KMS-11 (cell line): ENCODE measurements at regions not wholly inside any gene's neighbourhood (a gene's known extent, or its start where the extent isn't known, plus 50 kb on each side); places are given as distances from the start of the nearest gene placed in this dataset.

ENCODE experiments used
- H2AFZ ChIP-seq: fragments of 200-600 bp; sonication (generic); 2 replicates; pipeline ENCODE4 v1.6.1; 2016; ENCODE audit warnings: antibody characterized with exemption, mixed run types, low read depth
- H3K27ac ChIP-seq: fragments of 200-600 bp; sonication (generic); 2 replicates; pipeline ENCODE4 v1.6.1; 2016; ENCODE audit warnings: mild to moderate bottlenecking, mixed run types
- H3K27me3 ChIP-seq: fragments of 200-600 bp; sonication (generic); 2 replicates; pipeline ENCODE4 v1.6.1; 2017; ENCODE audit warnings: mild to moderate bottlenecking, low read depth, mixed run types, moderate library complexity; ENCODE audit not compliant: insufficient read depth
- H3K36me3 ChIP-seq: fragments of 200-600 bp; sonication (generic); 2 replicates; pipeline ENCODE4 v1.6.1; 2017; ENCODE audit warnings: mild to moderate bottlenecking, mixed run types; ENCODE audit not compliant: insufficient read depth
- H3K4me1 ChIP-seq: fragments of 200-600 bp; sonication (generic); 2 replicates; pipeline ENCODE4 v1.6.1; 2016; ENCODE audit warnings: mild to moderate bottlenecking, low read depth, mixed run types; ENCODE audit not compliant: poor library complexity, severe bottlenecking
- H3K4me2 ChIP-seq: fragments of 200-600 bp; sonication (generic); 2 replicates; pipeline ENCODE4 v1.7.0; 2016; ENCODE audit warnings: mild to moderate bottlenecking, mixed run types
- H3K4me3 ChIP-seq: fragments of 200-600 bp; sonication (generic); IDR thresholded peaks from 2 replicates; pipeline ENCODE4 v1.6.1; 2017; ENCODE audit warnings: low read depth, low read length, mixed read lengths; ENCODE audit not compliant: insufficient read depth
- H3K79me2 ChIP-seq: fragments of 200-600 bp; sonication (generic); 2 replicates; pipeline ENCODE4 v1.6.1; 2016; ENCODE audit warnings: low read depth, mixed run types; ENCODE audit not compliant: insufficient read depth
- H3K9ac ChIP-seq: fragments of 200-600 bp; sonication (generic); 2 replicates; pipeline ENCODE4 v1.6.1; 2016; ENCODE audit warnings: mild to moderate bottlenecking, mixed run types
- H4K20me1 ChIP-seq: fragments of 200-600 bp; sonication (generic); 2 replicates; pipeline ENCODE4 v1.6.1; 2016; ENCODE audit warnings: mild to moderate bottlenecking, mixed run types; ENCODE audit not compliant: insufficient read depth
- CTCF ChIP-seq: fragments of 200-600 bp; sonication (generic); conservative IDR thresholded peaks from 2 replicates; pipeline ENCODE4 v1.6.1; 2017; ENCODE audit warnings: low read depth, mild to moderate bottlenecking, antibody characterized with exemption, low read length, moderate library complexity, mixed read lengths

DNA sequence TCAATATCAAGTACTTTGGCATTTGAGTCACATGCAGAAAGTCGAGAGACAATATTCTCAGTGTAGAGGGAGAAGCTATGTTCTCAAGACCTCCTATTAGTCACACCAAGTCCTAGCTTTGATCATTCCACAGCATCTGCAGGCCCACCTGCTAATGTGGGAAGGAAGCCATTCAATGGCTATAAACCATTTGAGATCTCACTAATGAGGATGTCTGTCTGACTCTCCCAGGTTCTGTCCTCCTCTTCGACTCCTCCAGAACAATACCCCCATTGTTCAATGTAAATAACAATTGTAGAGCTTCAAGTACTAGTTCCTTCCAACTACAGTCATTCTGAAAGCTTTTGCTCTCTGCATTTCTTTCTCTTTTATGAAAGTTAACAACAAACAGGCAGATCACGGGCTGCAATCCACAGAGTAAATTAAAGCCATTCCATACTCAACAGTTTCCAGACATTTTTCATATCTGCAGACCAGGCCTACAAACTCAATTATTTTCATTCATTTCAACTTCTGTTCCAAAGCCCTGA is 140.2 kb upstream of the EDNRA start:
- Histone ChIP-seq H3K4me3 (no peak overlapping the region), H3K4me2 (no peak overlapping the region), H3K27ac (no peak overlapping the region), H3K4me1 (peaks cover 9% of the 10 kb centered on the region), H3K9ac (no peak overlapping the region), H3K79me2 (no peaks in the 10 kb centered on the region), H4K20me1 (no peaks in the 10 kb centered on the region), H3K27me3 (no peaks in the 10 kb centered on the region), H3K36me3 (no peaks in the 10 kb centered on the region), H2AFZ (no peak overlapping the region)
- TF ChIP-seq CTCF: no peak

GRCh38 chr4:147343692-147344091 is 137.2 kb upstream of the EDNRA start:
- Histone ChIP-seq H3K36me3 (no peaks in the 10 kb centered on the region), H2AFZ (no peak overlapping the region), H3K9ac (no peak overlapping the region), H4K20me1 (no peaks in the 10 kb centered on the region), H3K4me3 (no peak overlapping the region), H3K4me1 (peaks cover 9% of the 10 kb centered on the region), H3K27me3 (no peaks in the 10 kb centered on the region), H3K27ac (no peak overlapping the region), H3K4me2 (no peak overlapping the region), H3K79me2 (no peaks in the 10 kb centered on the region)
- TF ChIP-seq CTCF: no peak

DNA sequence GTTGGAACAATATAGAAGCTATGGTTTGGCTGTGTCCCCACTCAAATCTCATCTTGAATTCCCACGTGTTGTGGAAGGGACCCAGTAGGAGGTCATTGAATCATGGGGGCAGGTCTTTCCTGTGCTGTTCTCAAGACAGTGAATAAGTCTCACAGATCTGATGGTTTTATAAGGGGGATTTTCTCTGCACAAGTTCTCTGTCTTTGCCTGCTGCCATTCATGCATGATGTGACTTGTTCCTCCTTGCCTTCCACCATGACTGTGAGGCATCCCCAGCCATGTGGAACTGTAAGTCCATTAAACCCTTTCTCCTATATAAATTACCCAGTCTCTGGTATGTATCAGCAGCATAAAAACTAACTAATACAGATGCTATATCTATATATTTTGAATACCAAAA is 135.2 kb upstream of the EDNRA start:
- H2AFZ ChIP-seq: no peak overlapping the region

DNA sequence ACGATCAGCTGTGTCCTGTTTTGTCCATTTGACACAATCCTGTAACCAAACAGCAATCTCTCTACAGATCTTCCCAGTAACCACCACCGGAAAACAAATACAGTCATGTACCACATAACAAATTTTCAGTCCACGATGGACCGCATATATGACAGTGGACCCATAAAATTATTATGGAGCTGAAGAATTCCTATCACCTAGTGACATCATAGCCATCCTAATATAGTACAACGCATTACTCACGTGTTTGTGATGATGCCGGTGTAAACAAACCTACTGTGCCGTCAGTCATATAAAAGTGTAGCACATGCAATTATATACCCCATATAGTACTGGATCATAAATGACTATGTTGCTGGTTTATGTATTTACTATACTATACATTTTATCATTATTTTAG is 133.7 kb upstream of the EDNRA start:
- H3K79me2 ChIP-seq: no peaks in the 10 kb centered on the region
- H3K36me3 ChIP-seq: no peaks in the 10 kb centered on the region
- H3K27ac ChIP-seq: no peak overlapping the region
- no peak overlapping the region for H2AFZ ChIP-seq
- H3K9ac ChIP-seq: no peak overlapping the region
- no peak for TF ChIP-seq CTCF
- no peaks in the 10 kb centered on the region for H4K20me1 ChIP-seq
- H3K4me1 ChIP-seq: peaks cover 9% of the 10 kb centered on the region
- no peak overlapping the region for H3K4me2 ChIP-seq
- no peaks in the 10 kb centered on the region for H3K27me3 ChIP-seq
- no peak overlapping the region for H3K4me3 ChIP-seq

More for the DNA sequence above, 135.2 kb upstream of the EDNRA start:
- no peak for TF ChIP-seq CTCF
- H3K27ac ChIP-seq: no peak overlapping the region
- H4K20me1 ChIP-seq: no peaks in the 10 kb centered on the region
- peaks cover 9% of the 10 kb centered on the region for H3K4me1 ChIP-seq
- no peaks in the 10 kb centered on the region for H3K36me3 ChIP-seq
- H3K27me3 ChIP-seq: no peaks in the 10 kb centered on the region
- H3K9ac ChIP-seq: no peak overlapping the region
- no peaks in the 10 kb centered on the region for H3K79me2 ChIP-seq
- no peak overlapping the region for H3K4me2 ChIP-seq
- no peak overlapping the region for H3K4me3 ChIP-seq
